SU-DHL-6 (cell line): ENCODE measurements at regions not wholly inside any gene's neighbourhood (a gene's known extent, or its start where the extent isn't known, plus 50 kb on each side); places are given as distances from the start of the nearest gene placed in this dataset.

ENCODE experiments used
- CTCF ChIP-seq: fragments of 200-600 bp; sonication (generic); IDR thresholded peaks from one replicate; pipeline ENCODE4 v1.5.1; 2017; ENCODE audit warnings: antibody characterized with exemption, mild to moderate bottlenecking, low read length, moderate library complexity; ENCODE audit not compliant: insufficient read depth, poor library complexity, severe bottlenecking
- EZH2phosphoT487 ChIP-seq: fragments of 200-600 bp; sonication (generic), shearing (Covaris generic); conservative IDR thresholded peaks from 2 replicates; pipeline ENCODE4 v1.6.1; 2018; ENCODE audit warnings: mild to moderate bottlenecking, antibody characterized with exemption, low read length, moderate library complexity, mixed read lengths

DNA sequence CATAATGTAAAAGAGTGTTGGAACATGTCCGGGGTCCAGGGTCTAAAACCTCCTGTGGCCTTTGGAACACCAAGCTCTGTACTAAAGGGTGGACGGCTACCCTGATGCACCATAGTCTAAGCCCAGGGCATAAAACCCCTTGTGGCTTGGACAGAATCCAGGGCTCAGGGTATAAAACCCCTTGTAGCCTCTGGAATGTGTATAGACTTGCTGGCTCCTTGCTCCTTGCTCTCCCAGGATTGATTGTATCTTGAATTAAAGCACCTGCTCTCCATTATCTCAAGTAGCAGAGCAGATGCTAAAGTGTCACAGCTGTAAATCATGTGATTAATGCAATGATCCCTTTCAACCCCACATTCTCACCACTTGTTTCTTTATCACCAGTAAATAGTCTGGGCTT is 556.5 kb downstream of the LRFN5 start:
- no peak for TF ChIP-seq CTCF
- no peak for TF ChIP-seq EZH2phosphoT487
